CD4-positive, alpha-beta T cell treated with Interleukin-1 beta for 1 hour (primary cell): ENCODE measurements at regions not wholly inside any gene's neighbourhood (a gene's known extent, or its start where the extent isn't known, plus 50 kb on each side); places are given as distances from the start of the nearest gene placed in this dataset.
"Not testable (repeated sequence)": the region's sequence is repeated elsewhere in the genome, so short reads cannot be mapped to it uniquely, and the experiment has no call there.

Source experiments
- DNase-seq, 2 donors: peaks; one replicate each; pipeline ENCODE4 v3.0.0-alpha.2; 2020 to 2022

GRCh38 chrX:40406330-40406859 is 174.4 kb upstream of the ATP6AP2 start:
- no peak for DNase-seq

GRCh38 chrX:40405399-40405798 is 175.4 kb upstream of the ATP6AP2 start:
- DNase-seq, result no peak

- no peak for DNase-seq
Measured at GRCh38 chrX:40403757-40404156, 177.0 kb upstream of the ATP6AP2 start.

GRCh38 chrX:40402831-40403533 is 177.8 kb upstream of the ATP6AP2 start:
- no peak for DNase-seq

- DNase-seq, result no peak
Measured at GRCh38 chrX:40395102-40395501, 185.7 kb upstream of the ATP6AP2 start.

- no peak for DNase-seq
Measured at GRCh38 chrX:40394302-40394701, 186.5 kb upstream of the ATP6AP2 start.

- no peak for DNase-seq
Measured at GRCh38 chrX:40392599-40392998, 188.2 kb upstream of the ATP6AP2 start.

- DNase-seq, result no peak
Measured at GRCh38 chrX:40391662-40392061, 189.1 kb upstream of the ATP6AP2 start.

GRCh38 chrX:40389555-40389954 is 191.2 kb upstream of the ATP6AP2 start:
- no peak for DNase-seq

- no peak for DNase-seq
Measured at GRCh38 chrX:40388441-40388840, 192.3 kb upstream of the ATP6AP2 start.

GRCh38 chrX:40387869-40388268 is 192.9 kb upstream of the ATP6AP2 start:
- not testable (repeated sequence) for DNase-seq

- DNase-seq, result not testable (repeated sequence)
Measured at GRCh38 chrX:40387311-40387710, 193.5 kb upstream of the ATP6AP2 start.

GRCh38 chrX:40385682-40386081 is 195.1 kb upstream of the ATP6AP2 start:
- no peak for DNase-seq

- DNase-seq, result peak in 1 of 2 donors; percentile 11
Measured at GRCh38 chrX:40385256-40385655, 195.5 kb upstream of the ATP6AP2 start.

GRCh38 chrX:40383969-40384368 is 196.8 kb upstream of the ATP6AP2 start:
- DNase-seq, result no peak

- DNase-seq, result no peak
Measured at GRCh38 chrX:40383360-40383759, 197.4 kb upstream of the ATP6AP2 start.

GRCh38 chrX:40380655-40381488 is 199.9 kb upstream of the ATP6AP2 start:
- peak in 1 of 2 donors; percentile 37 for DNase-seq

GRCh38 chrX:40377684-40378083 is 203.1 kb upstream of the ATP6AP2 start:
- no peak for DNase-seq

GRCh38 chrX:40374486-40374885 is 206.3 kb upstream of the ATP6AP2 start:
- no peak for DNase-seq

- no peak for DNase-seq
Measured at GRCh38 chrX:40373641-40374040, 207.1 kb upstream of the ATP6AP2 start.

GRCh38 chrX:40373025-40373424 is 207.7 kb upstream of the ATP6AP2 start:
- DNase-seq, result no peak

GRCh38 chrX:40371376-40371775 is 209.4 kb upstream of the ATP6AP2 start:
- no peak for DNase-seq

GRCh38 chrX:40368611-40369061 is 212.1 kb upstream of the ATP6AP2 start:
- no peak for DNase-seq

- DNase-seq, result no peak
Measured at GRCh38 chrX:40366661-40367060, 214.1 kb upstream of the ATP6AP2 start.
